ENCODE measurements at regions not wholly inside any gene's neighbourhood (a gene's known extent, or its start where the extent isn't known, plus 50 kb on each side); places are given as distances from the start of the nearest gene placed in this dataset.

DNA sequence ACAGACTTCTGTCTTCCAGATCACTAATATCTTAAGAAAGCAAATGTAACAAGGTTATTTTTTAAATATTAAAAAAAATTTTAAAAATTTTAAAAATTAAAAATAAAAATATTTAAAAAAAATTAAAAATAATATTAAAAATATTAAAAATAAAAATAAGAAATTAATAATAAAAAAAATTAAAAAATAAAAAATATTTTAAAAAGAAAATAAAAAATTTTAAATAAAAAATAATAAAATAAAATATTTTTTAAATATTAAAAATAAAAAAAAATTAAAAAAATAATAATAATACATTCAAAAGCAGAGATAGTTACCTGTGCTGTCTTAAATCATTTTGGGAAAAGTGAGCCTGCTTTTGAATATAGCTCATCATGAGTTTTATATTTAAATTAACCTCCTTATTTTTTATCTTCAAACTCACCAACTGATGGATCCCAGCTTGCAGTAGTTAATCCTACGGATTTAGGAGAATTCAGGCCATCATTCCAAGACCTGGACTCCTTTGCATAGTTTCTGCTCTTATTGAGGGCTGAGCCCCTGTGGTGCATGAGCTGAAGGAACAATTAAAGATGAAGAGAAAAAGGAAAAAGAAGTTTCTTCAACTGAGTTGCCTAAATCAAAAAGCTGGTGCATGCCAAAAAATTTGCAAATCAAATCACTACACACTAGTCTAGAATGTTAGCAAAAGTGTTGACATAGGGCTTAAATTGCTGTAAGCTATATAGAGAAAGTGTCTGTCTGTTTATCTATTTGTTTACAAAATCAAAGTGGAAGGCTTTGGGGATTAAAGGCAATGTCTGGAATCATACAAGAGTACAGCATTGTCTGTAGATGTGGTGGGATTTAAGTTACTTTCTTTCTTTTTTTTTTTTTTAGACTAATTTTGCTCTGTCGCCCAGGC, 50.5 kb upstream of the ZNF438 start:
- DNase-seq (ENCODE audit: low spot score) = no peak

DNA sequence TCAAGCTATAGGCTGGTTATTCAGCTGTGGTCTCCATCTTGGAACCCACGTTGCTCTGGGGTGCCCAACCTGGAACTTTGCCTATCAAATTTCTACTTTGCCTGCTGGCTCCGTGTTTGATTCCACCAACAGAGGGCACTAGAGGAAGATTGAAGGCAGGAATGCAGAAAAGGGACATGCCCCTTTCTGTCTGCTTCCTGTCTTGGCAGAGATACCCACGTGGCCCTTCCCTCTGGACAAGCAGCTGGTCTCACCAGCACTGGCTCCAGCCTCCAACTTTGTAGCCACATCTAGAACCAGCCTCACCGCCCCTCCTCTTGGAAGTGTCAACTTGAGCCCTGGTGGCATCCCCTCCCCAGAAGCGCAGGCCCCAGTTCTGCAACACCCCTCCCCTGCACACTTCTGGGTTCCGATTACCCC, 52.1 kb upstream of the ZNF438 start:
- peak; percentile 76 for DNase-seq (ENCODE audit: low spot score)

DNA sequence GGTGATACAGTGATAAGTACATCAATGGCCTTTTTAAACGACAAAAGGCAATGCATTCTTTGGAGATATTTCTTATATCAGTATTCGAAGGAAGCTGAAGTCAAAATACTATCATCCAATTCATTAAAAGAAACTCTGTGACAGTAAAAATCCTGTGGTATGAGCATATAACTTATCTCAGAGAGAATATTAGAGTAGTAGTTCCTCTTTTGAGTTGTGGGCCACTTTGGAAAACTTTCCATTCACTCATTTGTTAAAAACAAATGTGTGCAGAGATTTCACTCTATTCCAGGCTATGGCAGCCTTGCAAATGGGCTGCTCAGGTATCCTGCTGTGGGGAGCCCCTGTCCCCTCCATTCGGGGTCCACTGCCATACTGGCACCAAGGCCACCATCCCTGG, 55.3 kb upstream of the ZNF438 start:
- DNase-seq (ENCODE audit: low spot score) = no peak

DNA sequence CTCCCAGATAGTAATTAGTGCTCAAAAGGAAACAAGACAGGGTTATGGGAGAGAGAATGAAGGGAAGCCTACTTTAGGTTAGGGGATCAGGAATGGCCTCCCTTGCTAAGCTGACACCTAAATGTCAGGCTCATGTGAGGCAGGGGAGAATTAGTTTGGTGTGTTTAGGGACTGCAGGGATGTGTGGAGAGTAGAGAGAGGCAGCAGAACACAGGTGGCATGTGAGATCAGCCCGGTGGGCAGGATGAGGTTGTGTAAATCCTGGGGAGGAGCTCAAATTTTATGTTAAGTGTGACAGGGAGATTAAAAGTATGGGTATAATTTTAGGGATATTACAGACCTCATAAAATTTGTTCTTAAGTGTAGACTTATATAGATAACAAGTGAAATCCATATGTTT, 56.2 kb upstream of the ZNF438 start:
- no peak for DNase-seq (ENCODE audit: low spot score)

DNA sequence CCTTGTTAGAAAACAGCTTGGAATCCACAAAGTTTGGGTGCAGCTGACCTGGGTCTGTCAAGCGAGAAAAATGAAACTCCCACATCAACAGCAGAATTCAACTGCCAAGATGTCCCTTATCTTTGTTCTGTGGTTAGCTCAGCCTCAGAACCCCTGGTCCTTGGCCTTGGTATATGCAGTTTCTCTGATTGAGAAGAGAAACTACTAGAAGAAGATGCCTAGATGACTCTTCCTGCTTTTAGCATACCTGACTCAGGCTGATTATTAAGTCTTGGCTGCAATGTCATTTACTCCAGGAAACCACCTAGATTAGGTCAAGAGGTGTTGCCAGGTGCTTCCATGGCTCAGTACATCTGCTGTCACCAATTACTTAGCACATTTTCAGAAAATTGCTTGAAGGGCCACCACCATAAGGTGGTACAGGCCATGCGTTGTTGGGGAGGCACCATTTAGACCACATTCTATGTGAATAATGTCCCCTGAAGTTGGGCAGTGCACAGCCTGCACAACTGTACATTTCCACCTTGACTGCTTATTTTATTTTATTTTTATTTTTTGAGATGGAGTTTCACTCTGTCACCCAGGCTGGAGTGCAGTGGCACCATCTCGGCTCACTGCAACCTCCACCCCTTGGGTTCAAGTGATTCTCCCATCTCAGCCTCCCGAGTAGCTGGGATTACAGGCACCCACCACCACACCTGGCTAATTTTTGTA, 59.4 kb upstream of the ZNF438 start:
- no peak for DNase-seq (ENCODE audit: low spot score)

DNA sequence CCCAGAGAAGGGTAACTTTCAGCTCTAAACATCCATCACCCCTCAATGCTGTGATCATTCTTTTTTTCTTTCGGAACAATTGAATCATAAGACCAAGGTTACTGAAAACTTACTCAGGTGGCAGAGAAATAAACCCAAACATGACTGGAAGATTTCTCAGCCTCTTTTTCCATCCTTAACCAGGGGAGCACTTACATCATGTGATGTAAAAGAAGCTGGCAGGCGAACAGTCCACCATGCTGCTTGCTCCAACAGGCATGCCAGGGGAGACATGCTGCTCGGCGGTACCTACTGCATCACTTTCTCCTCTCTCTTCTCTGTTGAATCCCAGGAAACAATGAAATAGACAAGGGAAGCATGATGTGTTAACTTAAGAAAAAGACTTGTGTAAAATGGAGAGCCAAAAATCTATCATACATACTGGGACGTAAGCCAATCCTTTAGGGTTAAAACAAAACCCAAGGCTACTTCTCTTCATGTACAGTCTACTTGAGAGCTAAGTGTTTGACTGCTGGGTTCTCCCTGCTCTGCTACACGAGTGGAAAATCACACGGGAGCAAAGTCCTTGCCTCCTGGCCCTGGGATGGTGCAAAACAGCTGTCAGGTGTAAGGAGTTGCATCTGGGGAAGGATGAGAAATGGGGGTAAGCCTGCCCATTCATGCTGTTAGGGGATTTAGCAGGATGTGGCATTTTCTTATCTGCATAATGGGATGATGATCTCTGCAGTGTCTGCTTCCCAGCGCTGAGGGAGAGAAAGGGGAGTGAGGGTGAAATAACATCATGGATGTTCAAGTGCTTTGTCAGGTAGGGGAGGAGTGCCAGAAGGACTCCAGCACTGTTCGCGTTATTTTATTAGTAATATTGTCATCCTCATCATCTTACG, 64.3 kb upstream of the ZNF438 start:
- DNase-seq (ENCODE audit: low spot score) = no peak

DNA sequence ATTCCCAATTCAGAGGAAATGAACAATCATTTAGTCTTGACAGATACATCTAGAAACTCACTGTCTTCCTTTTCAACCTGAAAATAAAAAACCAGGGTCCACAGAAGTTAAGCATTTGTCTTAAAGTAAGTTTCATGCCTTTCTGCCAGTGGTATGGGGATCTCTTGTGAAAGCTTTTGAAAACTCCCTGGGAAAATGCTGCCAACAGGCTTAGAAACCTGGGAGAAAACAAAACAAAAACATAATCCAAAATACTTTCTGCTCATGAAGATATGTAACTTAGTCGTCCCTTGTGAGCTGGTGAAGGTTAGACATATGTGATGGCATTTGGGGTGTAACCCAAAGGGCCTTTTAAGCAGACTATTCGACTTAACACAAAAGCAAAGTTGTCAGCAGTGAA, 66.4 kb upstream of the ZNF438 start:
- no peak for DNase-seq (ENCODE audit: low spot score)

DNA sequence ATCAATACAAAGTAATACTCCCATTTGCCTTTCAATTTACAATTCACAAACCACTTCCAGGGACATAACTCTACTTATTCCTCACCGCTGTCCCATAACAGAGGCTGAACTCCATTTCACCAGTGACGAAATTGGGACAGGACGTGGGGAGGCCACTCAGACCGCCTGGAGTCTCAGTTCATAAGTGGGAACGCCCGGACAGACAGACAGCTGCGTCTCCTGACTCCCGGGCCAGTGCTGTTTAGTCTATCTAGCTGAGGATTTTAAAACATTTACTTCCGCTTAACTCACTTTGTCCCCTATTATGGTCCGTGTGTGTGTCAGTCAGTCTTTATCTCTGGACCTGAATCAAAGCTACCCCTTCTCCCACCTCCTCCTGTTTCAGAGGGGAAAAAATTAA, 67.4 kb upstream of the ZNF438 start:
- no peak for DNase-seq (ENCODE audit: low spot score)

DNA sequence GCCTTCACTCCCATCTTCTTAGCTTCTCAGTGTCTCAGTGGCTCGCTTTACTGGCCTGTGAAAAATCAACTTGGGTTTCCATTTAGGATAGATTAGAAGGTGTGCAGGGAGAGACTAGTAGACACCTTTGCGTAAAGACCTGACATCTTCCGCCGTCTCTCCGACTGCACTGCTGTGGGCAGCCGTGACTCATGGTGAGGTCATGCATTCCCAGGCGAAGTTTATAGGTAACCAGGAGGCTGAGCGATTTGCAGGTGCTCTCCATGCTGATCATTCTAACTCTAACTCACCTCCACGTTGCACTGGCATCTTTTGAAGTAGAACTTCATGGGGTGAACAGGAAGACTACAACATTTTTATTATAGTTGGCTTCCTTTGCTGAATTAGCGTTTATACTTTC, 68.0 kb upstream of the ZNF438 start:
- DNase-seq (ENCODE audit: low spot score) = no peak

DNA sequence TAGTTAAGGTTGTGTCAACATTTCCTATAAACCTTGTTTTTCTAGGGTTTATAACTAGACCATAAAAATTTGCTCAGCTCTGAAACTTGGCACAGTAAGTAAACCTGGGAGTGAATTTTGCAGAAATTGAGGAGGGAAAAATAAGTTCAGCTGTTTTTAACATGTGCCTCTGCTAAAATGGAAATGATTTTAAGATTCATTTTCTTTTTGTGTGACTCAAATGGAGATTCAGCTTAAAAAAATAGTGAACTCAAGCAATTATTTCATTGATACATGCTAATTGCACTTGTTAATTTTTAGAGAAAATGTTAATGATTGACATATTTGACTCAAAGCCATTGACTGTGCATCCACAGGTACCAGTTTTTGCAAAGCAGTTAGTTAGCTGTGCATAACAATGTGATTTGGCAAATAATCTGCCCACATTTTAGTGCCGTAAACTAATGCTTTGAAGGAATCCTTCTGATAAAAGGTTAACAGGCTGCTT, 68.5 kb upstream of the ZNF438 start:
- DNase-seq (ENCODE audit: low spot score) = no peak

DNA sequence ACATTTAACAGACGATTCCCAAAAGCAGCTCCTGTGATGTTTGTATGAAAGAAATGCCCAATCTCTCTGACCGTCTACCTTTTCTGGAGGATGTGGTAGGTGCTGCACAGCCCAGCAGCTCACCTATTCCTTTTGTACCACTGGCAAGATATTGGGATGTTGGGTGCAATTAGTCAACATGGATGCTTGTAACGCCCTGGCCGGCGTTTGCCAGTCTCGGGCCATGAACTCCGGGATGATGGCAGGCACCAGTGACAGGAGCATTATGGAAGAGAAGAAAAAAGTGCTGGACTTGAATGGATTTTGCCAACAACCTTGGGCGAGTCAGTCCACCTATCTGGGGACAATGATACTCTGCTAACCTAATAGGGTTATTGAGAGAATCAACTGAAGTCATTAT, 69.0 kb upstream of the ZNF438 start:
- DNase-seq (ENCODE audit: low spot score) = no peak

DNA sequence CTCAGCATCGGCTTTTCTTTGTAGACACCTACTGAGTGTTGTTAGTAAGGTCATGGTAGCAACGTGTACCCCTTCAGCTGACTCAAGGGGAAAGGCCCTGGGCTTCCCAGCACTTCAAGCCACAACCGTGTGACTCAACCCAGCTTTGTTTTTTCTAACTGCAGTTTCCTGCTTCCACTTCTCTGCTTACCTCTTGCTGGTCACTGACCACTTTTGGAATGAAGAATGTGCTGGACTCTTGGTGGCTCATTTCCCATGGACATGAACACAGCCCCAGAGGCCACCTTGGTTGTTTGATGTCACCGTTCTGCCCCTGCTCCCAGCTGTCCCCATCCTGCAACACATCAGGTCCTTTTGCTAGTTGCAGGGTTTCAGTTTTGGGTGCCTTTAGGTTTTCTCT, 69.5 kb upstream of the ZNF438 start:
- DNase-seq (ENCODE audit: low spot score) = no peak

DNA sequence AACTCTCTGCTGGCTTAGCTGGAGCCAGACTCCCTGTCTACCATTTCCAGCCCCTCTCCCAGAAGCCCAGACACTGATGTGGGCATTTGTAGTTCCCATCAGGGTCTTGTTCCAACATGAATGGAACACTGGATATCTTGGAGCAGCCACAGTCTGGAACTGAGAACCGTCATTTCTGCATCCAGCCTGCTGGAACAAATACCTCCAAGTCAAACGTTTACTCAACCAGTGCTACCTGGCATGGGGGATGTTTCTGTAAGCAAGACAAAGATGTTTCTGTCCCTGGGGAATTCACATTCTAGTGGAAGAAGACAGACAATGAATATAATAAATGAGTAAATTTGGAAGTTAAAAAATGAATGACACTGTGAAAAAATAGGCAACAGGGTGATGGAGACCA, 70.8 kb upstream of the ZNF438 start:
- DNase-seq (ENCODE audit: low spot score) = no peak

DNA sequence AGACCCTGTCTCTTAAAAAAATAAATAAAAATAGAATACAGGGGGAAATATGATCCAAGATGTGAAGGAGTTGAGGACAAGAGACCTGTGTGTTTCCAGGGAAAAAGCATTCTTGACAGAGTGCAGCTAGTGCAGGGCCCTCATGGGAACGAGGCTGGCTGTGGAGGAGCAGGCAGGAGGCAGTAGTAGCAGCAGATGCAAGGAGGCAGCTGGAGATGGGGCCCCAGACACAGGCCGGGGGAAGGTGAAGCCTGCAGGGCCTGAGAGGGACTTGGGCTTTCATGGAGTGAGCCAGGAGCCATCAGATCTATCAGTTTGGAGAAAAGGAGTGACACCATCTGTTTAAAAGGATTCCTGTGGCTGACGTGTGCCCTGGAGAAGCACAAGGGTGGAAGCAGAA, 71.4 kb upstream of the ZNF438 start:
- DNase-seq (ENCODE audit: low spot score) = no peak

DNA sequence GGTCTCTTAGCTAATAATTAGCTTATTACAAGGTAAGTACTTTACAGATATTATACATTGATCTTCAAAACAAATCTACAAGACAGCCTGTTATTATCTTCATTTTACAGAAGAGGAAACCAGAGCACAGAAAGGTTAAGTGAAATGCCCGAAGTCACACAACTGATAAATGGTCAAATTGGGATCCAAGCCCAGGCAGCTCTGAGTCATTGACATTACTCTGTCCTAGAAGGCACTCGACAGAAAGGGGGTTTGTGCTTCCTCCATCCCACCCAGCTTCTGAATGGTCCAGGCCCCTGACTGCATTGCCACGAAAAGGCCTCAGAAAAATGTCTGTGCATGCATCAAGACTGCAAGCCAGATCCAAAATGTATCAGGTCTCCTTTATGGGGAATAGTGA, 81.3 kb upstream of the ZNF438 start:
- no peak for DNase-seq (ENCODE audit: low spot score)

DNA sequence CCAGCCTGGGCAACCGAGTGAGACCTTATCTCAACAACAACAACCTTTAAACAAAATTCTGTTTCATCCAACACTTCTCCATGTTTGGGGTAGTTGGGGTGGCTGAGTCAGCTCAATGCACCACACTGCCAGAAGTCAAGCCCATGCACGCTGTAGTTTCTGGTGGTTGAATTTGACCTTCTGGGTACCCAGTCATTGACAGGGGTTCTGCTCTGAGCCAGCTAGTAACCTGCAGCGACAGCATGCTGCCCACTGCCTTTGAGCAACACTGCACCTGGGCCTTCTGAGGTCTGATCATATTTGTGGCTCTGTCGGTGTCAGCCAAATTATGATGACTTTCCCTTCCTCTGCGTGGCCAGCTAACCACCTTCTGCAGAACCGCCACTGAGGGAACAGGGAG, 84.6 kb upstream of the ZNF438 start:
- DNase-seq (ENCODE audit: low spot score) = no peak

DNA sequence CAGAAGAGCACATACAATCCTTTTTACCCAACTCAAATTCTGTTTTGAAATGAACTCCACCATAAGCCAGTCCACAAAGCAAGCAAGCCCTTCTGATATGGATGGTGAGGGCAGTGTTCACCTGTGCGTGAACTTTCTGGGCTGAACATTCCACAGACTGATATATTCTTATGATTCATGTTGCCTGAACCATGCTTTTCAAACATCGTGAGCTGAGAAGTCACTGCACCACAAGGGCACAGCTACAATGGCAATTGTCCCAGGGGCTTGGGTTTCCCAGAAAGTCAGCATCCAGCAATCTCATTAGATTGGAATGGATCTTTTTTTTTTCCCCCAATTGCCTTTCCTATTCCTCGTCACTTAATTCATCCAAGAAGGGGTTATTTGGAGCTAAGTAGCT, 86.9 kb upstream of the ZNF438 start:
- DNase-seq (ENCODE audit: low spot score) = no peak

DNA sequence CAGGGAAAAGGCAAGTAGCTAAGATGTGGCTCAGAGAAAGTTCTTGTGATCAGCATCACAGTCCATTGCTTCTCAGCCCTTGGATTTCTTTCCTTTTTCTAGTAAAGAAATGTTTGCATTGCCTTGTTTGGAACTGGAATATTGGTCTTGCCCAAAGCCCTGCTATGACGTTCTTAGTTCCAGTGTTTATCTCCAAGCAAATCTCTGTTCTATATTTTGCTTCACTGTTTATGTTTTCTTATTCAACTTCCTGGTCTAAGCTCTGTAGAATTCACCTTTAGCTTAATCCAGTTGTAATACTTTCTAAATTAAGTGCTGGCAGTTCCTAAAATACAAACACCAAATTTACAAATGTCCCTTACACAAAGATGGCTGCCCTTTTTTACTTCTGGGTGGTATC, 88.7 kb upstream of the ZNF438 start:
- no peak for DNase-seq (ENCODE audit: low spot score)

DNA sequence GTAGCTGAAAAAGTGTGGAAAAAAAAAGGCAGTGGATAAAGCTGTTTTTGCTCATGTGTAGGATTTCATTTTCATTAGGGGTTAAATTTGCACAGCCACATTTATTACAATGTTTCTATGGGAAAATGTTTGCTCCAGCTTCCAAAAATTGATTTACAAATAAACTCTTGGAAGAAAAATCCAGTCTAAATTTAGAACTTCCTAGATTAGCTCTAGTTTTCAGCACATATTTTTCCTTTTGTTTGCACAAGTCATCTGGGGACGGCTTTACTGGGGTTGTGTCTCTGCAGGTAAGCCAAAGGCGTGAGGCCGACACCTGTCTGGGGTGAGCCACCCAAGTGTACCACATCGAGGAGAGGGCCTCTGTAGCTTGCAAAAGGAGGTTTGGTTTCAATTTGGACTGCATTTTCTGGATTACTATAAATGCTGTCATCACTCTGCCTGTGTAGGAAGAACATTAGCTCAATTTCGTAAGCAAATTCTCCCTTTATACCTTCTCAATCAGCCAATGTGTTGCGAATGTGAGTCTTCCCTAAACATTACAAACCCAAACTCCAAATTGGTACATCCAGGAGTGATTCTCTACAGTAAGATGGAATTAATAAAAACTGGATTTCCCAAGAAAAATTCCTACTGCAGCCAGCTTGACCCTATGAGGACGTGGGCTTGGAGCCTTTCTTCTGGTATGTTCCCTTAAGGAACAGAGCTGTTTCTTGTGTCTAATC, 89.5 kb upstream of the ZNF438 start:
- DNase-seq (ENCODE audit: low spot score) = no peak

DNA sequence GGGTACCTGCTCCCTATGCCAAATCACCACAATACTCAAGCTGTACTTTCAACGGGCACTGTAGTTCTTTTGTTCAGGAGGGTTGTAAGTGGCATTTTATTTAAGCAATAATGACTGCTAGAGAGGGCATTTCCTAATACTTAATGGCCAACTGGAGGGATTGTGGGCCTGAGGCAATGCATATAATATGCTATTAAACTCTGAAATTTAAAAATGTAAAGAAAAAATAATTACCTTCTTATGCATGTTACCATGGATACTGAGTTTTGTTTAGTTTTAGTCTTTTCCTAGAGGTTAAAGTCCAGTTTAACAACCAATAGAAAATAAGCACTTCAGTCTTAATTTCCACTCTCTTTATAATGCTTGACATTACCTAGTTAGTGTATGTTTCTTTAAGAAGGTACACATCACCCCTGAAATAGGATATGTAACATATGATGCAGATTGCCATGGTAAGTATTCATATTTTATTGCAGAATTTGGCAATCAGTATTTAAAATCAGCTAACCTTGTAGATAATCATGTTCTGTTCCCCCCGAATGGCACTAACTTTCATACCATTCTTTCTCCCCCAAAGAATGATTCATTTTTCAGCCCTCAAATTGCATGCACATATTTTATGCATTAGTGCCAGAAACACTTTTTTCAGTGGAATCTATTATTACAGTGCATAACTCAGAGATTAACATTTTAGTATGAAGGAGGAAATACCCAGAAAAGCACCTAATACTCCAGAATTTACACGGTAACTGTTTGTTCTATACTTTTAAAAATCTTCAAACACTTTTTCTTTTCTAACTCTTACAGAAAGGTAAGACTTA, 90.3 kb upstream of the ZNF438 start:
- no peak for DNase-seq (ENCODE audit: low spot score)

DNA sequence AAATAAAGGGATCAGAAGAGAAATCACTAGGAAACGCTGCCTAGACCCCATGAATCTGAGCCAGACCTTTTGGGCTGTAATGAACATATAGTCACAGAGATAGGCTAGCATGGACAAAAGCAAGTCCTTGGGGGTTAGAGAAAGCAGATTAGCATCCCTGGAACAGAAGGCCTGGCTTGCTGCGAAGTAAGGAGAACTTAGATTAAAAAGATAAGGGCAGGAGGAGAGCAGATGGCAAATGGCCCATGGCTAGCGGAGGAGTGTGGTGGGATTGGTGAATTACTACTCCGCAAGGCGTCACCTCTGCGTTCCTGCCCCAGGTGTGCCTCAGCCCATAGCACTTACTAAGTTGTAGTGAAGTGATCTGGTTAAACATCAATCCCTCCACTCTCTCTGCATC, 92.3 kb upstream of the ZNF438 start:
- DNase-seq (ENCODE audit: low spot score) = no peak

All from NAMALWA (cell line).